Esophagus muscularis mucosa (tissue), 4 donors: ENCODE measurements at regions not wholly inside any gene's neighbourhood (a gene's known extent, or its start where the extent isn't known, plus 50 kb on each side); places are given as distances from the start of the nearest gene placed in this dataset.
A peak's percentile ranks its signal among the peaks of the same experiment; 100 is the strongest.

Experiments used
- CTCF ChIP-seq, 3 experiments: fragments of 200-600 bp in 2 of 3; fragments of 450-650 bp in 1 of 3; sonication (generic) in 2 of 3; IDR thresholded peaks; one replicate each; pipeline ENCODE4 v1.5.1; 2017 to 2019; ENCODE audit warnings: antibody characterized with exemption in 3 of 3, mild to moderate bottlenecking in 2 of 3, moderate library complexity in 1 of 3
- EP300 ChIP-seq: sonication (generic); formaldehyde crosslinking; IDR thresholded peaks from one replicate; pipeline ENCODE4 v1.6.1; 2017; ENCODE audit warnings: antibody characterized with exemption
- POLR2AphosphoS5 ChIP-seq, 2 donors: sonication (generic); formaldehyde crosslinking; IDR thresholded peaks; one replicate each; pipeline ENCODE4 v1.6.1; 2017; ENCODE audit warnings: antibody characterized with exemption in 2 of 2

- TF ChIP-seq CTCF (IDR thresholded peaks at IDR 0.05) (peak; percentile 37 to 70 (median 52)), EP300 (no peak), POLR2AphosphoS5 (IDR thresholded peaks at IDR 0.05) (no peak)
These were observed 548.5 kb downstream of the BUD13 start for GRCh38 chr11:116224154-116224888.
